T-helper 1 cell treated with Interleukin-12 subunit alpha and Interleukin-12 subunit beta and Interleukin-4 antibody, amounts not matched to agents 30 μg/mL and 1 μg/mL, for 36 hours (primary cell): ENCODE measurements at regions not wholly inside any gene's neighbourhood (a gene's known extent, or its start where the extent isn't known, plus 50 kb on each side); places are given as distances from the start of the nearest gene placed in this dataset.

Experiments used
- H3K27ac Mint-ChIP-seq: one replicate; pipeline ENCODE4 v1.8.0; 2021; ENCODE audit warnings: mild to moderate bottlenecking, mixed read lengths
- H3K27me3 Mint-ChIP-seq: one replicate; pipeline ENCODE4 v1.8.0; 2021; ENCODE audit warnings: low read depth, mixed read lengths
- H3K36me3 Mint-ChIP-seq: one replicate; pipeline ENCODE4 v1.8.0; 2021; ENCODE audit warnings: low read depth, mixed read lengths
- H3K4me1 Mint-ChIP-seq: one replicate; pipeline ENCODE4 v1.8.0; 2021; ENCODE audit warnings: low read depth, mixed read lengths
- H3K4me3 Mint-ChIP-seq: one replicate; pipeline ENCODE4 v1.8.0; 2021; ENCODE audit warnings: mild to moderate bottlenecking, moderate library complexity, mixed read lengths
- H3K9me3 Mint-ChIP-seq: one replicate; pipeline ENCODE4 v1.8.0; 2021; ENCODE audit warnings: mixed read lengths

- H3K27ac Mint-ChIP-seq, result no peak overlapping the region
- H3K4me1 Mint-ChIP-seq, result no peaks in the 10 kb centered on the region
- H3K4me3 Mint-ChIP-seq, result no peak overlapping the region
- no peaks in the 10 kb centered on the region for H3K27me3 Mint-ChIP-seq
- no peaks in the 10 kb centered on the region for H3K36me3 Mint-ChIP-seq
- peaks cover 8% of the 10 kb centered on the region for H3K9me3 Mint-ChIP-seq
These were observed 1068.0 kb downstream of the MAT2B start for GRCh38 chr5:164573397-164573796.

DNA sequence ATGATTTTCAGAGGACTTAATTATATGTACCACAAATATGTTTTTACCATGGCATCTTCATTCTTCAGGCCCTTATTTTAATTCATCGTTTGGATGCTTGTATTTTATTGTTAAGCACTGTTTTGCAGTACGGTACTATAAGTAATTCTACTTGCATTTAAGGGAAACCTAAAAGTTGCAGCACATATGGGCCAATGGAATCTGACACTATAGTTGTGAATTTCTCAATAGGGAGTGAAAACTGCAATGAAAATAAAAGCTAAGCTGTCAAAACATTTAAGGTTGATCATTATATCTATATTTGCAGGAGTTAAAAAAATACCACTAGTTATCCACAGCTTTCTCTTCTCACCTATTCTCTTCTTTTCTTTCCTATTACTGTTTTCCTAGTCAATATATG, 1071.8 kb downstream of the MAT2B start:
- Mint-ChIP-seq H3K36me3 (no peaks in the 10 kb centered on the region), H3K27ac (no peak overlapping the region), H3K4me3 (no peak overlapping the region), H3K4me1 (no peaks in the 10 kb centered on the region), H3K9me3 (no peaks in the 10 kb centered on the region), H3K27me3 (no peaks in the 10 kb centered on the region)

GRCh38 chr5:164577742-164578141, 1072.3 kb downstream of the MAT2B start:
- no peaks in the 10 kb centered on the region for H3K9me3 Mint-ChIP-seq
- H3K27ac Mint-ChIP-seq, result no peak overlapping the region
- no peaks in the 10 kb centered on the region for H3K36me3 Mint-ChIP-seq
- no peaks in the 10 kb centered on the region for H3K4me1 Mint-ChIP-seq
- H3K27me3 Mint-ChIP-seq, result no peaks in the 10 kb centered on the region
- no peak overlapping the region for H3K4me3 Mint-ChIP-seq

DNA sequence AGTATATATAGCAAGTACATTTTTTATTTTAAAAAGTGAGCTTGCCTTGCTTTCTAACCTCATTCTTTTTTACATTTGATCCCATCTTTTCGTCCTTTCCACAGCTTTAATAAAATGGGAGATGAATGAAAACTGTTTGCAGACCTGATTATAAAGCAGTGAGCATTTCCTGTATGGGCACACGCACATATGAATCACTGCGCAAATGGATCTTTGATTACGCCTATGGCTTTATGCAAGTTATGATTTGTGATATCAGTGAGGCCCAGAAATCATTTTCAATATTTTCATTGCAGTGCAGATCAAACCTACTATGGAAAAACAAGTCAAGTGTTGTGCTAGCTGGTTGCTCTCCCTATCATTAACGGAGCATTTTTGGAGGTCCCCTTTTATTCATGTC, 1073.0 kb downstream of the MAT2B start:
- no peak overlapping the region for H3K4me3 Mint-ChIP-seq
- H3K36me3 Mint-ChIP-seq, result no peaks in the 10 kb centered on the region
- no peaks in the 10 kb centered on the region for H3K9me3 Mint-ChIP-seq
- no peak overlapping the region for H3K27ac Mint-ChIP-seq
- H3K27me3 Mint-ChIP-seq, result no peaks in the 10 kb centered on the region
- no peaks in the 10 kb centered on the region for H3K4me1 Mint-ChIP-seq

DNA sequence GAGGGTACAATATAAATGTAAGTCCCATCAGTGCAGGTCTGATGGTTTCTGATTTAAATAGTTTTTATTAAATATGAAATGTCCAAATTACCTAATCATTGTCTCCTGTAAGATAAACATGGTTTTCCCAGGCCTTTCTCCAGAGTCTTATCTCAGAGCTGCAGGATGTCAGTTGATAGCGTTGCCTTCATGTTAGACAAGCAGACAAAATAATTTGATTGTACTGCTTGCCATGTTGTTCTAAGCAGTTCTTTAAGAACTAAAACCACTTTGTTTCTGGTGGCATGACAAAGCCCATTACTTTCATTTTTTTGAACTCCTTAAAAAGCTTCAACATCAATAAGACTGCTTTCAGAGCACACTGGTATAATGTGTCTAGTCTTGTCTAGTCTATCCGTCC, 1073.5 kb downstream of the MAT2B start:
- no peaks in the 10 kb centered on the region for H3K27me3 Mint-ChIP-seq
- H3K27ac Mint-ChIP-seq, result no peak overlapping the region
- no peak overlapping the region for H3K4me3 Mint-ChIP-seq
- no peaks in the 10 kb centered on the region for H3K9me3 Mint-ChIP-seq
- no peaks in the 10 kb centered on the region for H3K4me1 Mint-ChIP-seq
- H3K36me3 Mint-ChIP-seq, result no peaks in the 10 kb centered on the region

- Mint-ChIP-seq H3K9me3 (no peaks in the 10 kb centered on the region), H3K36me3 (no peaks in the 10 kb centered on the region), H3K4me3 (no peak overlapping the region), H3K27ac (no peak overlapping the region), H3K4me1 (no peaks in the 10 kb centered on the region), H3K27me3 (no peaks in the 10 kb centered on the region)
These were observed 1074.7 kb downstream of the MAT2B start for GRCh38 chr5:164580155-164580554.

- Mint-ChIP-seq H3K4me3 (no peak overlapping the region), H3K9me3 (no peaks in the 10 kb centered on the region), H3K27me3 (no peaks in the 10 kb centered on the region), H3K4me1 (no peaks in the 10 kb centered on the region), H3K27ac (no peak overlapping the region), H3K36me3 (no peaks in the 10 kb centered on the region)
These were observed 1076.5 kb downstream of the MAT2B start for GRCh38 chr5:164581889-164582288.

DNA sequence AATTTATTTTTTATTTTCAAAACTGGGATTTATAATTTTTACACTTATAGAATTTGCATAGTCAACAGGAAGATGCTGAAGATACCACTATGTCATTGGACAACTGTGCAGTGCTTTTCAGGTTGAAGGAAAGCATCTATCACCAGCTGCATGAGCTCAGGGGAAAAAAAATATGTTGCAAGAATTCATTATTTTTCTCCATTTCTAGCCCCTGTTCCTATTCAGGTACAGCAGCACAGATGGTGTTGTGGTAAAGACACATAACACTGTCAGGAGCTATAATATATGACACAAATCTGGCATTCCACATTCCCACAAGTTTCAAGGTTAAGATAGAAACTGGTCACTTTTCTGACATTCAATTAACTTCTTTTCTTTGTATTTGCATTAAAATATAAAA, 1088.6 kb downstream of the MAT2B start:
- H3K9me3 Mint-ChIP-seq, result peaks cover 1% of the 10 kb centered on the region
- no peak overlapping the region for H3K27ac Mint-ChIP-seq
- H3K27me3 Mint-ChIP-seq, result no peaks in the 10 kb centered on the region
- H3K4me3 Mint-ChIP-seq, result no peak overlapping the region
- H3K36me3 Mint-ChIP-seq, result no peaks in the 10 kb centered on the region
- no peaks in the 10 kb centered on the region for H3K4me1 Mint-ChIP-seq

DNA sequence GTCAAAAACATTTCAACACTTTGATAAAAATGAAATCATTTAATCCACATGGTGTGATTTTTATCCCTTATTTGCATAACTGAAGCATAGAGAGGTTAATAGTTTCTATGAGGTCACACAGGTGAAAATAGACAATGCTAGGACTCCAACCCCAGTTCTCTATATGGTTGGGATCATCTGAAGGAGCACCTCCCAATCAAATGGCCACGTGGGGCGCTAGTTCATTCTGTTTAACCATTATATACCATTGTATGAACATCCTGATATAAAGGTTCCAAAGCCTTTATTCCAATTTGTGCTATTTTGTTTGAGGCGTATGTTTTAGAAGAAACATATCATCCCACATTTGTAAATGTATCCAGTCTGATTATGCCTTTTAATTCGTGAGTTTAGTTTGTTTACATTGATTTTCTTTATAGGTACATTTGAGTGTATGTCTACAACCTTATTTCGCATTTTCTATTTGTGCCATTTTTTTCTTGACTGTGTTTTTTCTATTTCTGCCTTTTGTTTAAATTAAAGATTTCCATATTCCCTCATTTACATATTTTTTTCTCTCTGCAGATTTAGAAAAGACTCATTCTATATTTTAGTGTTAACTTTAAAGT, 1092.0 kb downstream of the MAT2B start:
- Mint-ChIP-seq H3K4me3 (no peak overlapping the region), H3K27me3 (no peaks in the 10 kb centered on the region), H3K4me1 (no peaks in the 10 kb centered on the region), H3K9me3 (peaks cover 12% of the 10 kb centered on the region), H3K27ac (no peak overlapping the region), H3K36me3 (no peaks in the 10 kb centered on the region)

DNA sequence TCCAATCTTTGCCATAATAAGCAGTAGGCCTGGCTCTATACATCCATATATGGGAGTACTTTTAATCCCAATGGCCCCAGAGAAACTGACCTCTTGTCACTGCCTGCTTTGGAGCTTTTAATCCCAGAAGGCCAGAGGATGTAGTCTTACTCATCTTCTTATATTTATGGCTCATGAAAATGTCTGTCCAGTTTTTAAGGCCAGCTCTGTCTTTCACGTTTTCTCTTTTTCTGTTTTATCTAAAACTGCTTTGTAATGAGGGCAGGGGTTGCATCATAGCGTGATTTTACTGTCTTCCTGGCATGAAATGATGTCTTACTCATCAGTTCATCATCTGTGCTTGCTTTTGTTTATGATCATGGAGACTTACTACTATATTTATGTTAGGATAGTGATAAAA, 1094.9 kb downstream of the MAT2B start:
- Mint-ChIP-seq H3K4me1 (no peaks in the 10 kb centered on the region), H3K36me3 (no peaks in the 10 kb centered on the region), H3K27ac (no peak overlapping the region), H3K27me3 (no peaks in the 10 kb centered on the region), H3K9me3 (peaks cover 12% of the 10 kb centered on the region), H3K4me3 (no peak overlapping the region)

- no peak overlapping the region for H3K27ac Mint-ChIP-seq
- H3K4me3 Mint-ChIP-seq, result no peak overlapping the region
- peaks cover 12% of the 10 kb centered on the region for H3K9me3 Mint-ChIP-seq
- no peaks in the 10 kb centered on the region for H3K36me3 Mint-ChIP-seq
- H3K27me3 Mint-ChIP-seq, result no peaks in the 10 kb centered on the region
- H3K4me1 Mint-ChIP-seq, result no peaks in the 10 kb centered on the region
These were observed 1095.6 kb downstream of the MAT2B start for GRCh38 chr5:164600929-164601535.

DNA sequence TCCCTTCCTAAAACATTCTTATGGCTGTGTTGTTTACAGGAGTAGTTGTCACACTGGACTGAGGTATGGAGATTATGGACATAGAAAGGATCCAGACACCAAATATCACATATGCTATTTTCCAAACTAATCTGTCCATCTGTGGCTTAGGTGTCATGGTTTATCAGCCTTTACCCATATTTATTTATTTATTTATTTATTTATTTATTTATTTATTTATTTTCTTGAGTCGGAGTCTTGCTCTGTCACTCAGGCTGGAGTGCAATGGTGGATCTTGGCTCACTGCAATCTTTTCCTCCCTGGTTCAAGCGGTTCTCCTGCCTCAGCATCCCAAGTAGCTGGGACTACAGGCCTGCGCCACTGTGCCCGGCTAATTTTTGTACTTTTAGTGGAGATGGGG, 1103.1 kb downstream of the MAT2B start:
- Mint-ChIP-seq H3K27me3 (no peaks in the 10 kb centered on the region), H3K4me3 (no peak overlapping the region), H3K9me3 (no peaks in the 10 kb centered on the region), H3K36me3 (no peaks in the 10 kb centered on the region), H3K27ac (no peak overlapping the region), H3K4me1 (no peaks in the 10 kb centered on the region)

GRCh38 chr5:164610374-164610773, 1105.0 kb downstream of the MAT2B start:
- no peak overlapping the region for H3K4me3 Mint-ChIP-seq
- no peak overlapping the region for H3K27ac Mint-ChIP-seq
- no peaks in the 10 kb centered on the region for H3K36me3 Mint-ChIP-seq
- H3K27me3 Mint-ChIP-seq, result no peaks in the 10 kb centered on the region
- no peaks in the 10 kb centered on the region for H3K9me3 Mint-ChIP-seq
- peaks cover under 1% of the 10 kb centered on the region for H3K4me1 Mint-ChIP-seq

DNA sequence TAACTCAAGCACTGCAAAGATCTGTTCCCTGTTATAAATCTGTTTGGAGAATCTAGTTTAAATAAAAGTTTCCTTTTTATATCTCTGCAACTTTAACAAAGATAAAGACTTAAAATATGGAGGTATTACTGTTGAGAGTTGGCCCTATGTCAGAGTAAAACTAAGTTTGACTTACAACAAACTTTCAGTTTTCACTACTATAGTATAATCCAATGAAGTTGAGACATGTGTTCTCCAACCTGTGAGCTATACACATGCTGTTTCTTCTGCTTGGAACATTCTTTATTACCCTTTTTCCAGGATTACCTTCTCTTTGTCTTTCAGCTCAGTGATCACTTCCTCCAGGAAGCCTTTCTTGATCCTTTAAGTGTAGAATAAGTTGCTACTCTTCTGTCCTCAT, 1109.3 kb downstream of the MAT2B start:
- H3K4me1 Mint-ChIP-seq, result peaks cover 6% of the 10 kb centered on the region
- no peaks in the 10 kb centered on the region for H3K27me3 Mint-ChIP-seq
- no peaks in the 10 kb centered on the region for H3K9me3 Mint-ChIP-seq
- H3K27ac Mint-ChIP-seq, result no peak overlapping the region
- no peaks in the 10 kb centered on the region for H3K36me3 Mint-ChIP-seq
- no peak overlapping the region for H3K4me3 Mint-ChIP-seq

GRCh38 chr5:164617290-164617689, 1111.9 kb downstream of the MAT2B start:
- H3K27me3 Mint-ChIP-seq, result no peaks in the 10 kb centered on the region
- H3K36me3 Mint-ChIP-seq, result no peaks in the 10 kb centered on the region
- peaks cover 6% of the 10 kb centered on the region for H3K4me1 Mint-ChIP-seq
- no peak overlapping the region for H3K4me3 Mint-ChIP-seq
- peaks cover 4% of the 10 kb centered on the region for H3K9me3 Mint-ChIP-seq
- no peak overlapping the region for H3K27ac Mint-ChIP-seq

- H3K27ac Mint-ChIP-seq, result no peak overlapping the region
- H3K27me3 Mint-ChIP-seq, result no peaks in the 10 kb centered on the region
- peaks cover 5% of the 10 kb centered on the region for H3K9me3 Mint-ChIP-seq
- H3K4me3 Mint-ChIP-seq, result no peak overlapping the region
- H3K36me3 Mint-ChIP-seq, result no peaks in the 10 kb centered on the region
- H3K4me1 Mint-ChIP-seq, result no peaks in the 10 kb centered on the region
These were observed 1121.6 kb downstream of the MAT2B start for GRCh38 chr5:164627021-164627420.
